HepG2 (cell line): ENCODE measurements at regions not wholly inside any gene's neighbourhood (a gene's known extent, or its start where the extent isn't known, plus 50 kb on each side); places are given as distances from the start of the nearest gene placed in this dataset.

Experiments used
- ATAC-seq: fragments of 200-7000 bp; cut with Tn5 transposase; 3 replicates; pipeline ENCODE4 v1.9.1; 2020; ENCODE audit warnings: mild to moderate bottlenecking, moderate library complexity
- BruUV-seq: library from RNA; stranded (reverse); fragments of 400-500 nt; replicated peaks from 2 replicates; lab custom pipeline; 2021; lab: Mats Ljungman, UMichigan
- CTCF ChIA-PET: fragments of 300-600 bp; formaldehyde crosslinking; extraction: SDS; loops from one replicate; lab custom pipeline; 2021; ENCODE audit warnings: low total read pairs, inconsistent platforms, low intra/inter-chr PET ratio; lab: Yijun Ruan, JAX
- POLR2A ChIA-PET: fragments of 350-600 bp; sonication (Branson Sonifier 250); formaldehyde crosslinking; loops from one replicate; lab custom pipeline; 2020; ENCODE audit warnings: antibody characterized with exemption, inconsistent platforms; lab: Yijun Ruan, JAX
- DNase-seq: peaks from one replicate; pipeline ENCODE4 v3.0.0-alpha.2; 2015; ENCODE audit warnings: low spot score
- FAIRE-seq: peaks from 3 replicates; lab custom pipeline; 2011; peaks lifted over from hg19 to GRCh38; lab: Jason Lieb, UNC
- H2AFZ ChIP-seq: one replicate; pipeline ENCODE4 v1.6.1; 2011; ENCODE audit warnings: low read length, inconsistent platforms
- H3K27ac ChIP-seq: fragments of 300-600 bp; 3 replicates; pipeline ENCODE4 v1.8.0; 2011; ENCODE audit warnings: mixed run types, mild to moderate bottlenecking, mixed read lengths, low read length, inconsistent platforms; ENCODE audit not compliant: insufficient read depth; ENCODE audit errors: extremely low read length
- H3K27me3 ChIP-seq, 2 experiments: fragments of 200-600 bp in 1 of 2; 2 replicates in 1 of 2; 3 replicates in 1 of 2; pipeline versions ENCODE4 v1.6.0 to v1.8.0; 2011; ENCODE audit warnings: low read length in 2 of 2, mild to moderate bottlenecking in 2 of 2, moderate library complexity in 2 of 2, inconsistent platforms in 1 of 2; ENCODE audit not compliant: insufficient read depth in 2 of 2, control insufficient read depth in 1 of 2
- H3K36me3 ChIP-seq, 2 experiments: fragments of 200-600 bp in 1 of 2; replicated peaks in 1 of 2; 2 replicates in 1 of 2; 3 replicates in 1 of 2; pipeline versions ENCODE4 v1.5.1 to v1.8.0; 2011; ENCODE audit warnings: low read length in 2 of 2, inconsistent platforms in 1 of 2; ENCODE audit not compliant: insufficient read depth in 2 of 2, control insufficient read depth in 1 of 2
- H3K4me1 ChIP-seq: 2 replicates; pipeline ENCODE4 v1.5.1; 2012; ENCODE audit warnings: low read length, inconsistent platforms; ENCODE audit not compliant: insufficient read depth
- H3K4me2 ChIP-seq: 2 replicates; pipeline ENCODE4 v1.6.0; 2011; ENCODE audit warnings: low read depth, low read length, inconsistent platforms
- H3K4me3 ChIP-seq, 3 experiments: fragments of 200-600 bp in 1 of 3; sonication (generic), shearing (Covaris generic) in 1 of 3; replicated peaks in 1 of 3; 2 replicates each; pipeline ENCODE4 v1.5.1; 2011 to 2016; ENCODE audit warnings: low read length in 3 of 3, inconsistent platforms in 2 of 3, low read depth in 2 of 3, mild to moderate bottlenecking in 2 of 3, control low read depth in 1 of 3, mixed read lengths in 1 of 3; ENCODE audit not compliant: insufficient read depth in 1 of 3
- H3K79me2 ChIP-seq: one replicate; pipeline ENCODE4 v1.6.1; 2011; ENCODE audit warnings: low read length, inconsistent platforms; ENCODE audit not compliant: insufficient read depth
- H3K9ac ChIP-seq: 2 replicates; pipeline ENCODE4 v1.6.0; 2011; ENCODE audit warnings: mild to moderate bottlenecking, low read depth, low read length, inconsistent platforms; ENCODE audit not compliant: insufficient read depth
- H3K9me3 ChIP-seq: 2 replicates; pipeline ENCODE4 v1.5.1; 2012; ENCODE audit warnings: mild to moderate bottlenecking, low read length
- H4K20me1 ChIP-seq: 2 replicates; pipeline ENCODE4 v1.6.0; 2011; ENCODE audit warnings: inconsistent platforms, mild to moderate bottlenecking, low read length, moderate library complexity; ENCODE audit not compliant: insufficient read depth
- ATF7-NPFF ChIP-seq: sonication (generic); formaldehyde crosslinking; IDR thresholded peaks from 2 replicates; pipeline ENCODE4 v1.8.1; 2023; ENCODE audit warnings: mild to moderate bottlenecking, low read depth, missing genetic modification reagents, moderate library complexity
- EZH2 ChIP-seq: conservative IDR thresholded peaks from 2 replicates; pipeline ENCODE4 v1.6.1; 2012; ENCODE audit warnings: mild to moderate bottlenecking, low read depth, low read length, moderate library complexity
- FOXK2 ChIP-seq: fragments of 450-650 bp; IDR thresholded peaks from 2 replicates; pipeline ENCODE4 v1.6.1; 2016
- FOXO1 ChIP-seq: sonication (generic); formaldehyde crosslinking; IDR thresholded peaks from 2 replicates; pipeline ENCODE4 v1.4.0; 2020; ENCODE audit warnings: missing genetic modification reagents
- GTF3A ChIP-seq: sonication (generic); formaldehyde crosslinking; conservative IDR thresholded peaks from 2 replicates; pipeline ENCODE4 v1.4.0; 2020; ENCODE audit warnings: mild to moderate bottlenecking, missing genetic modification reagents
- KLF13 ChIP-seq: sonication (generic); formaldehyde crosslinking; IDR thresholded peaks from 2 replicates; pipeline ENCODE4 v1.4.0; 2020; ENCODE audit warnings: mild to moderate bottlenecking, missing genetic modification reagents
- NPAS2 ChIP-seq: sonication (generic); formaldehyde crosslinking; IDR thresholded peaks from 2 replicates; pipeline ENCODE4 v1.8.0; 2022; ENCODE audit warnings: mild to moderate bottlenecking, missing genetic modification reagents, borderline replicate concordance
- PATZ1 ChIP-seq: sonication (generic); formaldehyde crosslinking; IDR thresholded peaks from 2 replicates; pipeline ENCODE4 v1.4.0; 2020; ENCODE audit warnings: missing genetic modification reagents
- REL ChIP-seq: sonication (generic); formaldehyde crosslinking; conservative IDR thresholded peaks from 2 replicates; pipeline ENCODE4 v1.8.0; 2022; ENCODE audit warnings: mild to moderate bottlenecking, missing genetic modification reagents, moderate library complexity
- SRF ChIP-seq: IDR thresholded peaks from 2 replicates; pipeline ENCODE4 v1.6.1; 2011; ENCODE audit warnings: mild to moderate bottlenecking, low read depth, low read length, moderate library complexity
- STAG1 ChIP-seq: sonication (generic); formaldehyde crosslinking; IDR thresholded peaks from 2 replicates; pipeline ENCODE4 v1.4.0; 2020; ENCODE audit warnings: missing genetic modification reagents
- SYNCRIP ChIP-seq: fragments of 200-400 bp; formaldehyde crosslinking; IDR thresholded peaks from 2 replicates; pipeline ENCODE4 v1.6.1; 2018; ENCODE audit warnings: mild to moderate bottlenecking, low read depth, low read length; ENCODE audit not compliant: insufficient read depth
- TBX2 ChIP-seq: sonication (generic); formaldehyde crosslinking; IDR thresholded peaks from 2 replicates; pipeline ENCODE4 v1.5.0; 2020; ENCODE audit warnings: missing genetic modification reagents, mild to moderate bottlenecking, borderline replicate concordance
- TOPORS ChIP-seq: sonication (generic); formaldehyde crosslinking; IDR thresholded peaks from 2 replicates; pipeline ENCODE4 v1.8.0; 2023; ENCODE audit warnings: mild to moderate bottlenecking, missing genetic modification reagents
- ZFP1 ChIP-seq: IDR thresholded peaks from 2 replicates; pipeline ENCODE4 v1.6.1; 2016
- ZKSCAN8 ChIP-seq: IDR thresholded peaks from 2 replicates; pipeline ENCODE4 v1.6.1; 2016; ENCODE audit warnings: borderline replicate concordance, missing genetic modification reagents, missing compliant biosample characterization
- ZNF749 ChIP-seq: sonication (generic); formaldehyde crosslinking; IDR thresholded peaks from 2 replicates; pipeline ENCODE4 v1.8.0; 2022; ENCODE audit warnings: mild to moderate bottlenecking, missing genetic modification reagents, moderate library complexity, borderline replicate concordance
- WGBS: methylation state at CpG from one replicate; pipeline ENCODE4 v1.1.6; 2017; ENCODE audit warnings: low lambda C conversion rate; 5-methylcytosine and 5-hydroxymethylcytosine counted together
- in situ Hi-C: cut with HindIII; loops from 2 replicates; pipeline ENCODE4 v1.10.0; 2017; ENCODE audit warnings: low pct_unique_long_range_greater_than_20kb; ENCODE audit not compliant: extremely low pct_ligation_motif_present
- intact Hi-C: fragments of 100-400 bp; cut with micrococcal nuclease; formaldehyde crosslinking; loops from one replicate; pipeline ENCODE4 v1.10.0; 2022; ENCODE audit not compliant: unreplicated experiment
- TF ChIP-seq, protein P1 (sequence below): IDR thresholded peaks from 2 replicates; pipeline ENCODE4 v1.6.1; 2016; ENCODE audit warnings: low read depth
- TF ChIP-seq, protein P2 (sequence below): sonication (generic); formaldehyde crosslinking; IDR thresholded peaks from 2 replicates; pipeline ENCODE4 v1.4.0; 2020; ENCODE audit warnings: missing genetic modification reagents

GRCh38 chr4:31349907-31350306 lies 629.7 kb downstream of the PCDH7 start:
- no peak overlapping the region for H2AFZ ChIP-seq
- peaks cover 18% of the 10 kb centered on the region for H3K9me3 ChIP-seq
- H3K27me3 ChIP-seq: no peaks in the 10 kb centered on the region
- no peak overlapping the region for H3K9ac ChIP-seq
- no peak overlapping the region for H3K4me2 ChIP-seq
- H3K79me2 ChIP-seq: no peaks in the 10 kb centered on the region
- BruUV-seq: no TSS peak
- TF ChIP-seq NPAS2 (CRISPR knock-in tag): no peak
- TF ChIP-seq ZFP1 (CRISPR knock-in tag): no peak
- TF ChIP-seq, protein P1, sequence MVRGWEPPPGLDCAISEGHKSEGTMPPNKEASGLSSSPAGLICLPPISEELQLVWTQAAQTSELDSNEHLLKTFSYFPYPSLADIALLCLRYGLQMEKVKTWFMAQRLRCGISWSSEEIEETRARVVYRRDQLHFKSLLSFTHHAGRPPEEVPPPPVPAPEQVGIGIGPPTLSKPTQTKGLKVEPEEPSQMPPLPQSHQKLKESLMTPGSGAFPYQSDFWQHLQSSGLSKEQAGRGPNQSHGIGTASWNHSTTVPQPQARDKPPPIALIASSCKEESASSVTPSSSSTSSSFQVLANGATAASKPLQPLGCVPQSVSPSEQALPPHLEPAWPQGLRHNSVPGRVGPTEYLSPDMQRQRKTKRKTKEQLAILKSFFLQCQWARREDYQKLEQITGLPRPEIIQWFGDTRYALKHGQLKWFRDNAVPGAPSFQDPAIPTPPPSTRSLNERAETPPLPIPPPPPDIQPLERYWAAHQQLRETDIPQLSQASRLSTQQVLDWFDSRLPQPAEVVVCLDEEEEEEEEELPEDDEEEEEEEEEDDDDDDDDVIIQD (CRISPR knock-in tag): no peak
- TF ChIP-seq PATZ1 (CRISPR knock-in tag): no peak
- no peak for TF ChIP-seq TOPORS (CRISPR knock-in tag)
- TF ChIP-seq FOXK2: no peak
- TF ChIP-seq FOXO1 (CRISPR knock-in tag): no peak
- no peak for TF ChIP-seq SRF
- TF ChIP-seq GTF3A (CRISPR knock-in tag): no peak
- no peak for TF ChIP-seq ZKSCAN8 (CRISPR knock-in tag)
- TF ChIP-seq EZH2: no peak
- no peak for TF ChIP-seq TBX2
- no peak for TF ChIP-seq REL (CRISPR knock-in tag)
- TF ChIP-seq STAG1: no peak
- TF ChIP-seq SYNCRIP: no peak
- TF ChIP-seq KLF13 (CRISPR knock-in tag): no peak
- TF ChIP-seq ATF7-NPFF (CRISPR knock-in tag): no peak
- TF ChIP-seq, protein P2, sequence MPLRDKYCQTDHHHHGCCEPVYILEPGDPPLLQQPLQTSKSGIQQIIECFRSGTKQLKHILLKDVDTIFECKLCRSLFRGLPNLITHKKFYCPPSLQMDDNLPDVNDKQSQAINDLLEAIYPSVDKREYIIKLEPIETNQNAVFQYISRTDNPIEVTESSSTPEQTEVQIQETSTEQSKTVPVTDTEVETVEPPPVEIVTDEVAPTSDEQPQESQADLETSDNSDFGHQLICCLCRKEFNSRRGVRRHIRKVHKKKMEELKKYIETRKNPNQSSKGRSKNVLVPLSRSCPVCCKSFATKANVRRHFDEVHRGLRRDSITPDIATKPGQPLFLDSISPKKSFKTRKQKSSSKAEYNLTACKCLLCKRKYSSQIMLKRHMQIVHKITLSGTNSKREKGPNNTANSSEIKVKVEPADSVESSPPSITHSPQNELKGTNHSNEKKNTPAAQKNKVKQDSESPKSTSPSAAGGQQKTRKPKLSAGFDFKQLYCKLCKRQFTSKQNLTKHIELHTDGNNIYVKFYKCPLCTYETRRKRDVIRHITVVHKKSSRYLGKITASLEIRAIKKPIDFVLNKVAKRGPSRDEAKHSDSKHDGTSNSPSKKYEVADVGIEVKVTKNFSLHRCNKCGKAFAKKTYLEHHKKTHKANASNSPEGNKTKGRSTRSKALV (CRISPR knock-in tag): no peak
- no peak for TF ChIP-seq ZNF749 (CRISPR knock-in tag)
- TF ChIP-seq, all 625 proteins: peak for 0
- H3K27ac ChIP-seq: no peak overlapping the region
- intact Hi-C loops (no loop called here), in situ Hi-C loops (no loop called here)
- ATAC-seq (no peak), FAIRE-seq (no peak), DNase-seq (no peak)
- no peaks in the 10 kb centered on the region for H3K4me1 ChIP-seq
- H3K4me3 ChIP-seq: no peak overlapping the region
- WGBS: 0% methylated on average over 1 of the region's 1 CpG
- ChIA-PET POLR2A (no interaction called here), CTCF (no interaction called here)
- no peaks in the 10 kb centered on the region for H3K36me3 ChIP-seq
- no peaks in the 10 kb centered on the region for H4K20me1 ChIP-seq
